GM06990 (cell line): ENCODE measurements at regions not wholly inside any gene's neighbourhood (a gene's known extent, or its start where the extent isn't known, plus 50 kb on each side); places are given as distances from the start of the nearest gene placed in this dataset.

Source experiments
- DNase-seq: peaks from one replicate; pipeline ENCODE4 v3.0.0-alpha.2; 2011; ENCODE audit not compliant: insufficient read length; ENCODE audit errors: extremely low read depth
- H3K27me3 ChIP-seq: replicated peaks from 2 replicates; pipeline ENCODE4 v1.6.0; 2011; ENCODE audit warnings: low read length; ENCODE audit not compliant: control insufficient read depth, insufficient read depth
- H3K36me3 ChIP-seq: 2 replicates; pipeline ENCODE4 v1.5.1; 2011; ENCODE audit warnings: low read length; ENCODE audit not compliant: control insufficient read depth, insufficient read depth
- H3K4me3 ChIP-seq: replicated peaks from 2 replicates; pipeline ENCODE4 v1.5.1; 2011; ENCODE audit warnings: low read depth, mild to moderate bottlenecking, control low read depth, low read length
- TF ChIP-seq, protein P1 (sequence below): IDR thresholded peaks from 2 replicates; pipeline ENCODE4 v1.5.1; 2011; ENCODE audit warnings: low read length, control low read depth, mild to moderate bottlenecking, inconsistent platforms; ENCODE audit not compliant: insufficient read depth, poor library complexity, severe bottlenecking

GRCh38 chr14:105850853-105851581 lies 324.6 kb downstream of the TMEM121 start:
- Histone ChIP-seq H3K36me3 (no peaks in the 10 kb centered on the region), H3K27me3 (no peaks in the 10 kb centered on the region), H3K4me3 (no peak overlapping the region)
- TF ChIP-seq, protein P1, sequence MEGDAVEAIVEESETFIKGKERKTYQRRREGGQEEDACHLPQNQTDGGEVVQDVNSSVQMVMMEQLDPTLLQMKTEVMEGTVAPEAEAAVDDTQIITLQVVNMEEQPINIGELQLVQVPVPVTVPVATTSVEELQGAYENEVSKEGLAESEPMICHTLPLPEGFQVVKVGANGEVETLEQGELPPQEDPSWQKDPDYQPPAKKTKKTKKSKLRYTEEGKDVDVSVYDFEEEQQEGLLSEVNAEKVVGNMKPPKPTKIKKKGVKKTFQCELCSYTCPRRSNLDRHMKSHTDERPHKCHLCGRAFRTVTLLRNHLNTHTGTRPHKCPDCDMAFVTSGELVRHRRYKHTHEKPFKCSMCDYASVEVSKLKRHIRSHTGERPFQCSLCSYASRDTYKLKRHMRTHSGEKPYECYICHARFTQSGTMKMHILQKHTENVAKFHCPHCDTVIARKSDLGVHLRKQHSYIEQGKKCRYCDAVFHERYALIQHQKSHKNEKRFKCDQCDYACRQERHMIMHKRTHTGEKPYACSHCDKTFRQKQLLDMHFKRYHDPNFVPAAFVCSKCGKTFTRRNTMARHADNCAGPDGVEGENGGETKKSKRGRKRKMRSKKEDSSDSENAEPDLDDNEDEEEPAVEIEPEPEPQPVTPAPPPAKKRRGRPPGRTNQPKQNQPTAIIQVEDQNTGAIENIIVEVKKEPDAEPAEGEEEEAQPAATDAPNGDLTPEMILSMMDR: no peak
- DNase-seq: no peak

DNA sequence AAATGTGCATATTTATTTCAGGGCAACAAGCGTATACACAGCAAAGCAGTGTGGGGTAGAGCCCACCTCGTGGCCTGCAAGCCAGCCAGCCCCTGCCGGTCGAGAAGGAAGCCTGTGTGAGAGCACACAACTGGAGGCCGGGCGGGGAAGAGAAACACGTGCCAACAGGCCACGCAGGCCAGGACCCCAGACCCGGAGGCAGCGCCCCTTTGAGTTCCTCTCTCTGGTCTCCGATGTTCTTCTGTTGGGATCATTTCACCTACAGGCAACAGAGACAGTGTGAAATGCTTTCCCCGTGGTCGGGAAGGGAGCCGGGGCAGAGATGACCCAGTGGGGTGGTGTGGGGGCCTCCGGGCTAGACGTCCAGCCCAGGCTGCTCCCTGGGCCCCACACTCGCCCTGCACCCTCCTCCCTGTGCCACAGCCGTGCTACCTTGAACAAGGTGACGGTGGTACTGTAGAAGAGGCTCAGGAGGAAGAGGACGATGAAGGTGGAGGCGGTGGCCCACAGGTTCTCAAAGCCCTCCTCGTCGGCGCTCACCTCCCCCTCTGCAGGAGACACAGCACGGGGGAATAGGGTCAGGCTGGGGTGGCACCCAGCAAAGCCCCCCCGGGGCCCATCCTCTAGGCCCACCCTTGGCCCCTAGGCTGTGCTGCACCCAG lies 325.5 kb downstream of the TMEM121 start:
- TF ChIP-seq, protein P1: no peak
- Histone ChIP-seq H3K27me3 (no peaks in the 10 kb centered on the region), H3K4me3 (no peak overlapping the region), H3K36me3 (no peaks in the 10 kb centered on the region)
- DNase-seq: no peak

GRCh38 chr14:105852378-105853088 lies 326.1 kb downstream of the TMEM121 start:
- DNase-seq: no peak
- H3K4me3 ChIP-seq: no peak overlapping the region
- H3K27me3 ChIP-seq: no peaks in the 10 kb centered on the region
- TF ChIP-seq, protein P1: no peak
- no peaks in the 10 kb centered on the region for H3K36me3 ChIP-seq

DNA sequence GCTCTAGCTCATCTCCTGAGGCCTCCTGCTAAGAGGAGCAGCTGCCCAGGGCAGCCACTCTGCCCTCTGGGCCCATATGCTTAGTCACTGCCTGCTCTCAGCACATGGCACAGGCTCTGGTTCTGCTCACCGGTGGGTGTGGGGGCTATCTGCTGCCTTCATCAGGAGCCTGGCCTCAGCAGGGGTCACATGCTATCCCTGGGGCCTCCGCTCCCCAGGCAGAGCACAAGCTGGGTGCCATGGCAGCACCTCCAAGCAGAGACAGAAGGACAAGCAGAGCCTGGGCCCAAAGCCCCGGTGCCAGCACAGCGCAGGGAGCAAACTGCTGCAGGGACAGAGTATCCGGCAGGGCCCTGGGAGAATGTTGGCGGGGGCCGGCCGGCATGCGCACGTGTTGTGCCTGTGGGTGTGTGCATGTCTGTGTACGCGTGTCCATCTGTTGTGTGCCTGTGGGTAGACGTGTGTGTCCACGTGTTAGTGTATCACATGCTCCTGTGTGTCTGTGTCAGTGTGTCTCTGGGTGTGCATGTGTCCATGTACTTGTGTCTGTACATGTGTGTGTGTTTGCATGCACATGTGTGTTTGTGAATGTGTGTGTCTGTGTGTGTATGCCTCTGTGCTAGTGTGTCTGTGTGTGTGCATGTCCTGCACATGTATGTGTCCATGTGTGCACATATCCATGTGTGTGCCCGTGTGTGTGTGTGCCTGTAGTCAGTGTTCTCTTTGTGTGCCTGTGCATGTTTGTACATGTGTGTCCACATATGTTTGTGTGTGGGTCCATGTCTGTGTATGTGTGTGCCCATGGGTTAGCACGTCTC lies 326.9 kb downstream of the TMEM121 start:
- no peaks in the 10 kb centered on the region for H3K36me3 ChIP-seq
- no peaks in the 10 kb centered on the region for H3K27me3 ChIP-seq
- no peak overlapping the region for H3K4me3 ChIP-seq
- DNase-seq: no peak
- TF ChIP-seq, protein P1: no peak

GRCh38 chr14:105853907-105854599 lies 327.7 kb downstream of the TMEM121 start:
- Histone ChIP-seq H3K36me3 (no peaks in the 10 kb centered on the region), H3K4me3 (no peak overlapping the region), H3K27me3 (no peaks in the 10 kb centered on the region)
- TF ChIP-seq, protein P1: no peak
- DNase-seq: no peak
